Choroid plexus epithelial cell (primary cell): ENCODE measurements at regions not wholly inside any gene's neighbourhood (a gene's known extent, or its start where the extent isn't known, plus 50 kb on each side); places are given as distances from the start of the nearest gene placed in this dataset.

Experiments
- DNase-seq: peaks from one replicate; pipeline ENCODE4 v3.0.0-alpha.2; 2010; ENCODE audit warnings: low read depth
- H3K4me3 ChIP-seq: 2 replicates; pipeline ENCODE4 v1.5.1; 2011; ENCODE audit warnings: low read depth, mild to moderate bottlenecking, control low read depth, low read length, moderate library complexity
- CTCF ChIP-seq: conservative IDR thresholded peaks from 2 replicates; pipeline ENCODE4 v1.5.1; 2011; ENCODE audit warnings: low read depth, mild to moderate bottlenecking, control low read depth, inconsistent platforms, low read length, moderate library complexity

GRCh38 chr10:21172930-21173801 is 276.1 kb upstream of the NEBL start:
- peak; percentile 43 for DNase-seq
- TF ChIP-seq CTCF, result no peak
- peak overlapping the region; percentile 77 for H3K4me3 ChIP-seq

- peak overlapping the region; percentile 77 for H3K4me3 ChIP-seq
- peak; percentile 19 for DNase-seq
- TF ChIP-seq CTCF, result no peak
These were observed 275.4 kb upstream of the NEBL start for GRCh38 chr10:21172542-21172929.

- peak overlapping the region; percentile 77 for H3K4me3 ChIP-seq
- DNase-seq, result no peak
- TF ChIP-seq CTCF, result no peak
These were observed 274.9 kb upstream of the NEBL start for GRCh38 chr10:21171936-21172541.

- no peak overlapping the region for H3K4me3 ChIP-seq
- TF ChIP-seq CTCF, result peak; percentile 56
- DNase-seq, result peak; percentile 25
These were observed 274.3 kb upstream of the NEBL start for GRCh38 chr10:21171197-21171935.

GRCh38 chr10:21170216-21170615 is 273.1 kb upstream of the NEBL start:
- DNase-seq, result no peak
- H3K4me3 ChIP-seq, result no peak overlapping the region
- no peak for TF ChIP-seq CTCF

- no peak for TF ChIP-seq CTCF
These were observed 272.2 kb upstream of the NEBL start for GRCh38 chr10:21169271-21169670.

More at GRCh38 chr10:21169271-21169670, 272.2 kb upstream of the NEBL start:
- no peak for DNase-seq
- no peak overlapping the region for H3K4me3 ChIP-seq
